IMR-90 (cell line): ENCODE measurements at regions not wholly inside any gene's neighbourhood (a gene's known extent, or its start where the extent isn't known, plus 50 kb on each side); places are given as distances from the start of the nearest gene placed in this dataset.

Experiments
- BHLHE40 ChIP-seq: fragments of 150-350 bp; IDR thresholded peaks from 2 replicates; pipeline ENCODE4 v1.6.1; 2016; ENCODE audit warnings: mild to moderate bottlenecking, low read depth, low read length
- CEBPB ChIP-seq: IDR thresholded peaks from 2 replicates; pipeline ENCODE4 v1.6.1; 2012; ENCODE audit warnings: low read depth, low read length, improper control_type of control experiment
- CTCF ChIP-seq: conservative IDR thresholded peaks from 2 replicates; pipeline ENCODE4 v1.5.1; 2012; ENCODE audit warnings: mild to moderate bottlenecking, low read depth, low read length, improper control_type of control experiment
- MAFK ChIP-seq: IDR thresholded peaks from 2 replicates; pipeline ENCODE4 v1.6.1; 2012; ENCODE audit warnings: low read depth, low read length, improper control_type of control experiment
- MAZ ChIP-seq: IDR thresholded peaks from 2 replicates; pipeline ENCODE4 v1.6.1; 2012; ENCODE audit warnings: low read depth, mild to moderate bottlenecking, low read length, improper control_type of control experiment, moderate library complexity, borderline replicate concordance
- MXI1 ChIP-seq: IDR thresholded peaks from 2 replicates; pipeline ENCODE4 v1.6.1; 2012; ENCODE audit warnings: low read depth, mild to moderate bottlenecking, low read length, moderate library complexity, borderline replicate concordance
- NFE2L2 ChIP-seq: fragments of 150-350 bp; IDR thresholded peaks from 2 replicates; pipeline ENCODE4 v1.6.1; 2016; ENCODE audit warnings: low read depth, mild to moderate bottlenecking, low read length
- POLR2A ChIP-seq: IDR thresholded peaks from 2 replicates; pipeline ENCODE4 v1.6.1; 2012; ENCODE audit warnings: mild to moderate bottlenecking, low read depth, low read length
- RAD21 ChIP-seq: IDR thresholded peaks from 2 replicates; pipeline ENCODE4 v1.6.1; 2012; ENCODE audit warnings: low read length, improper control_type of control experiment
- RCOR1 ChIP-seq: IDR thresholded peaks from 2 replicates; pipeline ENCODE4 v1.6.1; 2012; ENCODE audit warnings: mild to moderate bottlenecking, low read length, improper control_type of control experiment; ENCODE audit not compliant: insufficient replicate concordance
- SMC3 ChIP-seq: fragments of 150-350 bp; IDR thresholded peaks from 2 replicates; pipeline ENCODE4 v1.6.1; 2016; ENCODE audit warnings: low read depth, mild to moderate bottlenecking, antibody characterized with exemption, low read length, moderate library complexity

- TF ChIP-seq CTCF: no peak
- TF ChIP-seq POLR2A: no peak
- TF ChIP-seq MAZ: no peak
- no peak for TF ChIP-seq CEBPB
- TF ChIP-seq SMC3: no peak
- no peak for TF ChIP-seq BHLHE40
- TF ChIP-seq RCOR1: no peak
- no peak for TF ChIP-seq RAD21
- no peak for TF ChIP-seq MXI1
- no peak for TF ChIP-seq NFE2L2
- TF ChIP-seq MAFK: no peak
Measured at GRCh38 chr15:91465696-91466095, 365.6 kb downstream of the SV2B start.
